Lower leg skin (tissue), 3 donors: ENCODE measurements at regions not wholly inside any gene's neighbourhood (a gene's known extent, or its start where the extent isn't known, plus 50 kb on each side); places are given as distances from the start of the nearest gene placed in this dataset.

Experiments used
- POLR2A ChIP-seq, 2 donors: fragments of 450-650 bp; IDR thresholded peaks; one replicate each; pipeline ENCODE4 v1.6.1; 2016 to 2017; ENCODE audit warnings: antibody characterized with exemption in 2 of 2, mild to moderate bottlenecking in 1 of 2, moderate library complexity in 1 of 2
- TF ChIP-seq, protein P1 (sequence below), 3 donors: fragments of 450-650 bp; IDR thresholded peaks; one replicate each; pipeline ENCODE4 v1.5.1; 2016; ENCODE audit warnings: antibody characterized with exemption in 3 of 3, mild to moderate bottlenecking in 3 of 3, moderate library complexity in 2 of 3

DNA sequence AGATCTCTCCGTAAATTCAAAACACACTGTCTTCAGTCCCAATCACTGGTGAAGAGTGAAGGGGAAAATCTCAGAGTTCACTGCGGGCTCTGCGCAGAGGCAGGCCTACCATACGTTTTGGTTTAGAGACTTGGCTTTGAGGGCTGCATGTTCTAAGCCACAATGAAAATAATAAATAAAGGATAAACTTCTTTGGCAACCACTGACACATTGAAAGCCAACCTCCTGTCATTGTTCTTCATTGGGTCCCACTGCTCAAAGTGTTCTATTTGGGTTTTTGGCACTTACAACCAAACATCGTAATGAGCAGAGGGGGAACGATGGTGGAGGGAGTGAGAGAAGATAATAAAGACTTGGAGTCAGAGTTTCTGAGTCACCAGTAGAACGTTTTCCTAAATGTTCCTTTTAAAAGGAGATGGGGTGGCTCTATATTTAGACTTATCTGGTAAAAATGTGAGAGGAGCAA, 472.9 kb downstream of the SOX6 start:
- no peak for TF ChIP-seq POLR2A (IDR thresholded peaks at IDR 0.05)
- TF ChIP-seq, protein P1, sequence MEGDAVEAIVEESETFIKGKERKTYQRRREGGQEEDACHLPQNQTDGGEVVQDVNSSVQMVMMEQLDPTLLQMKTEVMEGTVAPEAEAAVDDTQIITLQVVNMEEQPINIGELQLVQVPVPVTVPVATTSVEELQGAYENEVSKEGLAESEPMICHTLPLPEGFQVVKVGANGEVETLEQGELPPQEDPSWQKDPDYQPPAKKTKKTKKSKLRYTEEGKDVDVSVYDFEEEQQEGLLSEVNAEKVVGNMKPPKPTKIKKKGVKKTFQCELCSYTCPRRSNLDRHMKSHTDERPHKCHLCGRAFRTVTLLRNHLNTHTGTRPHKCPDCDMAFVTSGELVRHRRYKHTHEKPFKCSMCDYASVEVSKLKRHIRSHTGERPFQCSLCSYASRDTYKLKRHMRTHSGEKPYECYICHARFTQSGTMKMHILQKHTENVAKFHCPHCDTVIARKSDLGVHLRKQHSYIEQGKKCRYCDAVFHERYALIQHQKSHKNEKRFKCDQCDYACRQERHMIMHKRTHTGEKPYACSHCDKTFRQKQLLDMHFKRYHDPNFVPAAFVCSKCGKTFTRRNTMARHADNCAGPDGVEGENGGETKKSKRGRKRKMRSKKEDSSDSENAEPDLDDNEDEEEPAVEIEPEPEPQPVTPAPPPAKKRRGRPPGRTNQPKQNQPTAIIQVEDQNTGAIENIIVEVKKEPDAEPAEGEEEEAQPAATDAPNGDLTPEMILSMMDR (IDR thresholded peaks at IDR 0.05): no peak
